Uterus (tissue), 3 donors: ENCODE measurements at regions not wholly inside any gene's neighbourhood (a gene's known extent, or its start where the extent isn't known, plus 50 kb on each side); places are given as distances from the start of the nearest gene placed in this dataset.
"Not testable (repeated sequence)": the region's sequence is repeated elsewhere in the genome, so short reads cannot be mapped to it uniquely, and the experiment has no call there.

Experiments
- DNase-seq, 2 donors: peaks; one replicate each; pipeline ENCODE4 v3.0.0-alpha.2; 2019 to 2020
- H3K27ac ChIP-seq, 2 donors: fragments of 200-600 bp; sonication (generic); 1 replicate in 1 of 2; 2 replicates in 1 of 2; pipeline ENCODE4 v1.5.1; 2016 to 2018
- H3K27me3 ChIP-seq, 2 donors: fragments of 200-600 bp; sonication (generic); one replicate each; pipeline ENCODE4 v1.5.1; 2018 to 2019; ENCODE audit warnings: control low read depth in 1 of 2
- H3K36me3 ChIP-seq, 2 donors: fragments of 200-600 bp; sonication (generic); one replicate each; pipeline ENCODE4 v1.5.1; 2019; ENCODE audit warnings: control low read depth in 1 of 2
- H3K4me1 ChIP-seq, 2 donors: fragments of 200-600 bp; sonication (generic); one replicate each; pipeline ENCODE4 v1.5.1; 2018 to 2019; ENCODE audit warnings: control low read depth in 1 of 2
- H3K4me3 ChIP-seq, 2 donors: fragments of 200-600 bp; sonication (generic); 1 replicate in 1 of 2; 2 replicates in 1 of 2; pipeline ENCODE4 v1.5.1; 2018 to 2019; ENCODE audit warnings: mild to moderate bottlenecking in 1 of 2
- H3K9me3 ChIP-seq, 2 donors: fragments of 200-600 bp; sonication (generic); one replicate each; pipeline ENCODE4 v1.5.1; 2019; ENCODE audit warnings: control low read depth in 1 of 2
- CTCF ChIP-seq, 4 experiments: fragments of 200-600 bp in 2 of 4; fragments of 450-650 bp in 2 of 4; sonication (generic) in 2 of 4; IDR thresholded peaks; one replicate each; pipeline ENCODE4 v1.5.1; 2016 to 2019; ENCODE audit warnings: antibody characterized with exemption in 4 of 4, mild to moderate bottlenecking in 2 of 4, moderate library complexity in 1 of 4
- POLR2A ChIP-seq, 2 donors: fragments of 450-650 bp; IDR thresholded peaks; one replicate each; pipeline ENCODE4 v1.6.1; 2016; ENCODE audit warnings: antibody characterized with exemption in 2 of 2, mild to moderate bottlenecking in 1 of 2, moderate library complexity in 1 of 2
- intact Hi-C: fragments of 100-400 bp; cut with DNase I; formaldehyde crosslinking; loops from one replicate; pipeline ENCODE4 v1.15.1; 2023; ENCODE audit warnings: low total_unique reads
- donor health status: DM: yes; HTN: yes; CAD: no.

GRCh38 chr14:101631199-101631598 is 69.9 kb downstream of the DIO3 start:
- Histone ChIP-seq H3K4me3 (no peak overlapping the region), H3K36me3 (no peaks in the 10 kb centered on the region), H3K27ac (no peak overlapping the region), H3K9me3 (no peaks in the 10 kb centered on the region), H3K4me1 (no peaks in the 10 kb centered on the region), H3K27me3 (no peaks in the 10 kb centered on the region)
- DNase-seq = no peak
- TF ChIP-seq CTCF (IDR thresholded peaks at IDR 0.05) (no peak), POLR2A (IDR thresholded peaks at IDR 0.05) (no peak)
- intact Hi-C loops = no loop called here

- DNase-seq, intact Hi-C loops, H3K4me3 ChIP-seq, H3K27ac ChIP-seq, H3K9me3 ChIP-seq, H3K27me3 ChIP-seq, H3K4me1 ChIP-seq, H3K36me3 ChIP-seq: not testable (repeated sequence)
Observed at GRCh38 chr14:101631970-101632369, 70.7 kb downstream of the DIO3 start.

GRCh38 chr14:101632520-101632919 is 71.2 kb downstream of the DIO3 start:
- no peak for DNase-seq
- H3K4me3 ChIP-seq = no peak overlapping the region
- H3K9me3 ChIP-seq = no peaks in the 10 kb centered on the region
- no peak for TF ChIP-seq CTCF (IDR thresholded peaks at IDR 0.05)
- TF ChIP-seq POLR2A (IDR thresholded peaks at IDR 0.05) = no peak
- no peak overlapping the region for H3K27ac ChIP-seq
- H3K4me1 ChIP-seq = no peaks in the 10 kb centered on the region
- H3K27me3 ChIP-seq = no peaks in the 10 kb centered on the region
- no peaks in the 10 kb centered on the region for H3K36me3 ChIP-seq
- intact Hi-C loops = no loop called here

- no peak overlapping the region for H3K4me3 ChIP-seq
- no peaks in the 10 kb centered on the region for H3K4me1 ChIP-seq
- TF ChIP-seq CTCF (IDR thresholded peaks at IDR 0.05) (no peak), POLR2A (IDR thresholded peaks at IDR 0.05) (no peak)
- H3K27ac ChIP-seq = no peak overlapping the region
- intact Hi-C loops = no loop called here
- DNase-seq = no peak
- H3K27me3 ChIP-seq = no peaks in the 10 kb centered on the region
- no peaks in the 10 kb centered on the region for H3K36me3 ChIP-seq
- no peaks in the 10 kb centered on the region for H3K9me3 ChIP-seq
Observed at GRCh38 chr14:101633276-101633675, 72.0 kb downstream of the DIO3 start.

GRCh38 chr14:101634202-101634849 is 73.0 kb downstream of the DIO3 start:
- peak in 1 of 2 donors; percentile 10 for DNase-seq
- H3K4me3 ChIP-seq = no peak overlapping the region
- no peaks in the 10 kb centered on the region for H3K36me3 ChIP-seq
- H3K4me1 ChIP-seq = no peaks in the 10 kb centered on the region
- intact Hi-C loops = no loop called here
- no peaks in the 10 kb centered on the region for H3K9me3 ChIP-seq
- TF ChIP-seq CTCF (IDR thresholded peaks at IDR 0.05) = no peak
- TF ChIP-seq POLR2A (IDR thresholded peaks at IDR 0.05) = no peak
- no peak overlapping the region for H3K27ac ChIP-seq
- no peaks in the 10 kb centered on the region for H3K27me3 ChIP-seq
